Type B pancreatic cell (in vitro differentiated cells): ENCODE measurements at regions not wholly inside any gene's neighbourhood (a gene's known extent, or its start where the extent isn't known, plus 50 kb on each side); places are given as distances from the start of the nearest gene placed in this dataset.

Experiments
- DNase-seq: peaks from one replicate; pipeline ENCODE4 v3.0.0; 2021; ENCODE audit warnings: mixed read lengths; ENCODE audit not compliant: unreplicated experiment; ENCODE audit errors: extremely low spot score
- H3K27ac Mint-ChIP-seq: 2 replicates; pipeline ENCODE4 v1.8.0; 2021; ENCODE audit warnings: mild to moderate bottlenecking, mixed read lengths
- H3K27me3 Mint-ChIP-seq: 2 replicates; pipeline ENCODE4 v1.8.0; 2021; ENCODE audit warnings: mixed read lengths
- H3K36me3 Mint-ChIP-seq: 2 replicates; pipeline ENCODE4 v1.8.0; 2021; ENCODE audit warnings: mixed read lengths
- H3K4me1 Mint-ChIP-seq: one replicate; pipeline ENCODE4 v1.8.0; 2021; ENCODE audit warnings: mixed read lengths; ENCODE audit not compliant: unreplicated experiment
- H3K4me3 Mint-ChIP-seq: 2 replicates; pipeline ENCODE4 v1.8.0; 2021; ENCODE audit warnings: mild to moderate bottlenecking, mixed read lengths
- H3K9me3 Mint-ChIP-seq: 2 replicates; pipeline ENCODE4 v1.8.0; 2021; ENCODE audit warnings: mixed read lengths
- CTCF ChIP-seq: fragments of 200-600 bp; sonication (generic); conservative IDR thresholded peaks from 2 replicates; pipeline ENCODE4 v1.5.0; 2021; ENCODE audit warnings: antibody characterized with exemption, mild to moderate bottlenecking

- no peak for TF ChIP-seq CTCF
- Mint-ChIP-seq H3K4me1 (peaks cover 7% of the 10 kb centered on the region), H3K9me3 (no peaks in the 10 kb centered on the region), H3K4me3 (no peak overlapping the region), H3K27me3 (peaks cover 4% of the 10 kb centered on the region), H3K27ac (no peak overlapping the region), H3K36me3 (no peaks in the 10 kb centered on the region)
- DNase-seq = no peak
These were observed 506.6 kb downstream of the RNF144B start for GRCh38 chr6:18893540-18894269.

GRCh38 chr6:18897350-18897749 is 510.2 kb downstream of the RNF144B start:
- Mint-ChIP-seq H3K36me3 (no peaks in the 10 kb centered on the region), H3K4me3 (no peak overlapping the region), H3K4me1 (peaks cover 7% of the 10 kb centered on the region), H3K9me3 (no peaks in the 10 kb centered on the region), H3K27ac (no peak overlapping the region), H3K27me3 (peaks cover 7% of the 10 kb centered on the region)
- no peak for DNase-seq
- TF ChIP-seq CTCF = no peak

GRCh38 chr6:18904681-18905080 is 517.5 kb downstream of the RNF144B start:
- Mint-ChIP-seq H3K36me3 (no peaks in the 10 kb centered on the region), H3K27me3 (peaks cover 12% of the 10 kb centered on the region), H3K4me3 (no peak overlapping the region), H3K9me3 (no peaks in the 10 kb centered on the region), H3K27ac (no peak overlapping the region), H3K4me1 (no peaks in the 10 kb centered on the region)
- DNase-seq = no peak
- TF ChIP-seq CTCF = no peak

- Mint-ChIP-seq H3K27ac (no peak overlapping the region), H3K27me3 (peaks cover 10% of the 10 kb centered on the region)
These were observed 533.6 kb downstream of the RNF144B start for GRCh38 chr6:18920701-18921100.

GRCh38 chr6:18931086-18931485 is 543.9 kb downstream of the RNF144B start:
- Mint-ChIP-seq H3K36me3 (no peaks in the 10 kb centered on the region), H3K9me3 (peaks cover 4% of the 10 kb centered on the region), H3K27ac (no peak overlapping the region), H3K27me3 (no peaks in the 10 kb centered on the region), H3K4me3 (no peak overlapping the region), H3K4me1 (no peaks in the 10 kb centered on the region)
- TF ChIP-seq CTCF = no peak
- DNase-seq = no peak

More at GRCh38 chr6:18920701-18921100, 533.6 kb downstream of the RNF144B start:
- no peak for TF ChIP-seq CTCF
- no peaks in the 10 kb centered on the region for H3K4me1 Mint-ChIP-seq
- H3K36me3 Mint-ChIP-seq = no peaks in the 10 kb centered on the region
- no peak overlapping the region for H3K4me3 Mint-ChIP-seq
- DNase-seq = no peak
- no peaks in the 10 kb centered on the region for H3K9me3 Mint-ChIP-seq
